ENCODE measurements at regions not wholly inside any gene's neighbourhood (a gene's known extent, or its start where the extent isn't known, plus 50 kb on each side); places are given as distances from the start of the nearest gene placed in this dataset.

DNA sequence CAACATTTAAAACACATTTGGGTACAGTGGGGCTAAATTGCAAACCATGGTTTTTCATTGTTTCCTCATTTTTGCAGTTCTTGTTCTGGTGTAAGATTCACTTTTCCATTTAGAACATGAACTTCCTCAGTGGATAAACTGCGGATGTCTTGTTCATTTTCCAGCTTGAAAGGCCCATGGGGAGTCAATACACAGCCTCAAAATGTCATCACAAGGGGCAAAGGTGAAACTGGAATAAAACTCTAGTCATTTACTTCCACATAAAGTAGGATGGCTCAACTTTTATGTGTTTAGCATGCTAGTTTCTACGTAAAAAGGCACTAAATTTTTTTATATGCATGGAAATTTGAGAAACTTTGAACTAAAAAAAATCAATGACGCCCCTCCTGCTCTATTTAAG is 718.8 kb downstream of the TLR4 start:
- no peak for ATAC-seq

DNA sequence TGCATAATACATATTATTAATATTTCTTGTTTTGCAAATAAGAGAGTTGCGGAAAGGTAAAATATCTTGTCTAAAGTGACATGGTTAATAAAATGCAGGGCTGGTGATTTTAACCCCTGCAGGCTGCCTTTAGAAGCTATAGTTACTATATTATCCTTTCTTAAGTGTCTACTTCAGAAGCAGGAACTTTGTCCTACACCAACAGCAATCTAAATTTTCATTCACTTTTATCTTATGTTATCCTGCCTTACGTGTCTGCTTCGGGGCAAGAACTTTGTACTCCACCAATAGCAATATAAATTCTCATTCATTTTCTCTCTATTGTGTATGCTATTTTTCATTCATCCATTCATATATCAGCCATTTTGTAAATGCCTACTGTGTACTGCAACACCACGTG is 719.5 kb downstream of the TLR4 start:
- ATAC-seq = no peak

GRCh38 chr9:118426772-118427171 is 722.6 kb downstream of the TLR4 start:
- ATAC-seq = no peak

DNA sequence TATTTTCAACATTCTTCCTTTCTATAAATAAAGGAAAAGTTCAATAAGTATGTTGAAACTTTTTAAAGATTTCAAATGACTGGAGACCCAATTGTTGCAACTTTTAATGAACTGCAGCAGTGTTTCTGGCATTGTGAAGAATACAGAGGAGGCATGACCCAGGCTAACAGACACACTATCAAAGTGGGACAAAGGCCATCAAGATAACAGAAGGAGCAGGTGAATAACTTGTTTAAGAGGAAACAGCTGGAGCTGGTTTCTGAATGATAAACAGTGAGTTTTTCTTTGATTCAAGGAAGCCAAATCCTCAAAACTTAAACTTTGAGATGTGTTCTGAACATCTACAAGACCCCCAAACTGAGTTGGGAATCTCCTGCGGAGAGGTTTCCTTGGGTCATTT is 734.6 kb downstream of the TLR4 start:
- no peak for ATAC-seq

DNA sequence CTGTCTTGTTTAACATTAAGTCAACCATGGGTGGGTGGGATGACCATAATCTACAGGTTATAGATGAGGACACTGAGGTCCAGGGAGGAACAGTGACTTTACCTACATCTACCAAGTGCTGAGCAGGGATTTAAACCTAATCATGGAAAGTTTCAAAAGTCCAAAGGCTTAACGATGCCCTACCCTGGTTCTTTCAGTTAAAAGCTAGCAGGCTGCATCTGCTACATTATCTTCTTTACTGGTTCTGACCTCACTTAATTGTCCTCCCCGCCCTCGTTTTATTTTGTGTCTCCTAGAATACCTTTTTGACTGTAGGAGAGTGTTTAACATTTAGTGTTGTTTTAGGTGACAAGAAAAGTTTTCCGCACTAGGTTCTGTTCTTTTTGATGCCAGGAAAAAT is 735.2 kb downstream of the TLR4 start:
- no peak for ATAC-seq

DNA sequence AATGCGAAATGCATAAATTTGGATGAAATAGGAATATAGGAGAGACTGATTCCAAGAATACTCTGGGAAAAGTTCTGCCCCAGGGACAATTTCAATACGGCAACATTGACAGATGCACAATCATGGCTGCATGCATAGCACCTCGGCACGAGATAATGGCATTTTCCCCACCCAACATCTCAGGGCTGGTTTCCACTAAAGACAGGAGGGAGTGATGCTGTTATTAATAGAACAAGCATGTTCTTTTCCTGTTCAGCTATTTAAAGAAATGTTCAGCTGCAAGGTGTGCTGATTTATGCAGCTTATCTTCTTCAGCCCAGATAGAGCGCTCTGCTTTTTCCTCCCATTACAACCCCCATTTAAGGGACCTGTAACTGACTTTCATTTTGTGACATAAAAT is 740.2 kb downstream of the TLR4 start:
- ATAC-seq = no peak

DNA sequence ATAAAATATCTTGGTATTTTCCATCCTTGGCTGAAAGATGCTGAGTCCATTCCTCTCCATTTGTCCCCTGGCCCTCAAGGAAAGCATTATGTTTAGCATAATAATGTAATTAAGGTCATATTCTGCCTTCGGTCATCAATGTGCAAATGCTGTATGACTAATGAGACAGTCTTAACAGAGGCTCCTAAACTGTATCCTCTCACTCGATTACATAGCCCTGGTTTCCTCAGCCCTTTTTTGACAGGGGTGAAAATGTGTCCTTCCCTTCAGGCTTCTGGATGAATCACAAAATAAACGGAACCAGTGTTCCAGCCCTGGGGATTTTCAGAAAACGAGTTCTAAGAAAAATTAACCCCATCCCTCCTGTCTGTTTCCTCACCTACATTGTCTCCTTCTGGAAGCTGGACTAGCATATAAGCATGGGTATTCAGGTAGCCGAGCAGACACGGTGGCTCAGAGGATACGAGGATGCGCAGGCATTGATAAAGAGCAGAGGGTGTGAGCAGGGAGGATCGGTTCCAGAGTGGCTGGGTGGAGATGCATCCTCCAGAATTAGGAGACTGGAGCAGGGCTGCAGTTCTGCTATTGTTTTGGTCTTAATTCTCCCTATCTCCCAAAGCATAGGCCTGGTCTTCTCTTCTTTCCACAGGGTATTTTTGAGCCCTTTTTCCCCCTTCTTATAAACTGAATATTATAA is 742.9 kb downstream of the TLR4 start:
- no peak for ATAC-seq

DNA sequence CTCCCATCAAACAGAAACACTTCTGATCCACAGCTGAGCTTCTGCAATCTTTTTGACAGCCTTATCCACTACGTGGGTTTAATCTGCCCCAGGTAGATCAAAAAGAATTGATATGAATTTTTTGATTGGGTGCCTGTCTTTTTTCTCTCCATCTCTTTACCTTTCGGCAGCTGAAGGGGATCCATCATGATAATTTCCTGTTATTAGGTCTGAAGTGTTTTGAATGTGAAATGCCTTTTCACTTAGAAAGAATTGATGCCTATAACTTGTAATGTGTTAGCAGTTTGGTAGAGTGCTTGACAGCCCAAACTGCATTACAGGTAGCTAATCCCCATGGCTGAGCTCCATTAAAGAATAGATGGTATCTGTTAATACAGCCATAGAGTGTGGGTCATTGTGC is 745.4 kb downstream of the TLR4 start:
- ATAC-seq = no peak

DNA sequence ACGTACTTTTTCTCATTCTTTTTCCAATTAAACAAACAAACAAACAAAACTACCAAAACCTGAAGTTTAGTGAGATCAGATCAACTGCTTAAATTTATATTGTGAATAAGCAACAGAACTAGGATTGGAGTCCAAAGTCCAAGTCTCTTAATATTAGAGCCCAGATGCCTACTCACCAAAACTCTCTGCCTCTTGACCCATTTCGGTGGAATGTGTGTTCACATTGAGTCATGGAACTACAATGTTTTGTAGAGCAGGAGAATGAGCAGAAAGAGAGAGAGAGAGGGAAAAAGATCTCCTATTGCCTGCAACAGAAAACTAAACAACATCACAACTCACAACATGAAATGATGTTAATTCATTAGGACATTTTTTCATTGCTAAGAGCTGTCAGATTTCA is 751.1 kb downstream of the TLR4 start:
- ATAC-seq = no peak

DNA sequence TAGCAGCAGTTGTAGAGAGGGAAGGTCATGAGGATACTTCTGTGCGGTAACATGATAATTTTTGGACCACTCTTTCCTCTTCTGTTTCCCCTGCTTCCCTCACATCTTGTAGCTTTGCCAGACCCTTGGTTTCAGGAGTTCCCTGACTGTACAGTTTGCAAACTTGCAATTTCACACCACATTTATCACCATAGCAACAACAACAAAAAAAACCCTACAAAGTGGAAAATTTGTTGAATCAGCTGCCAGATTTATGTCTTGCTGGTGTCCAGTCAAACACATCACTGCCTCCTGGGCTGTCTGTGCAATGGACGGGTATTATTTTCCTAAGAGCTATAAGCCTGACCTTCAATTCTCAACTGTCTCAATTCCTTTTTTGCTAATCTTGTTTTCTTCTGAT is 751.6 kb downstream of the TLR4 start:
- no peak for ATAC-seq

DNA sequence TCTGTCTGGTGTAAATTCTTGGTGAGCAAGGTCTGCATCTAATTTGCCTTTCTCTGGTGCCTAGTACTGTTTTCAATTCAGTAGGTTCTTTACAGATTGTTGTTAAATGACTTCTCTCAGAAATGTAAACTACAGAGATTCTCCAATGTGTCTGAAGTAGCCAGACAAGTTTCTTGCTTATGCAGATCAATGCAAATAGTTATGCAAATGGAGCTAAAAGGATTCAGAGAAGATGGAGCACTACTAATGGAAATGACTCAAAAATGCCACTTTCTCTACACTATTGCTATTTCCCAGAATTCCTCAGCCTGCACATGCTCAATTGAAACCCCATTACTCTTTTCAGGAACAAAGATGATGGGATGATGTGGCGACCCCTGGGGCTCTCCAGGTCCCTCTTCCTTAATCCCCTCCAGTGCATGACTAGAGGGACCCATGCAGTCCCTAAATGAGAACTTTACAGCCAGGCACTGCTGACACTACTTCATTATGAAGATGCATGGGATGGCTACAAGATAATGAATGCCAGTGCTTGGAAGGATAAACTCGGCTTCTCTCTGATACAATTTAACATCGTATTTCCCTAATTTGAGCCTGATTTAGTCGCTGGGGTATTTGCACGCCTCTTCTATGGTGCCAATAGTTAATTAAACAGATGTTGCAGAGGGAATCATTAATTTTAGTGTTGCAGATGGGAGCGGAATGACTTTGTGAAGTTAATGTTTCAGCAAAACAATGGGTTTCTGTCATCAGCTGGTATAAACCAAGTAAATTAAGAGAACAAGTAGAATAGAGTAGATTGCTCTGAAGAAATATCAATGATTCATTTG is 753.2 kb downstream of the TLR4 start:
- ATAC-seq = no peak

GRCh38 chr9:118459913-118460312 is 755.7 kb downstream of the TLR4 start:
- no peak for ATAC-seq

DNA sequence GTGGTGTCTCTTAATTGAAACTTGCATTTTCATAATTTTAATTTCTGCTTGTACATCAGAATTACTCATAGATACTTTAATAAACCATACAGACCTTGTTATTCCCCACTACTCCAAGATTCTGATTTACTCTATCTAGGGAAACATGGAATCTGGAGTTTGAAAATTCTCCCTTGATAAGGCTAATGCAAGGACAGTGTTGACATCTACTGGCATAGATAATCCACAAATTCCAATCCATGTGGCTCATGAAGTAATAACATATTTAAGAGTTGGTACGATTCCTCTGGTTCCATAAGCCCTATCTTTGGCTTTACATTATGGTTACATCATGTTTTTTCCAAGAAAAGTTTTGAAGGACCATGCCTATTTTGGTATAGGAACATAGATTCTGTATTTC is 759.2 kb downstream of the TLR4 start:
- ATAC-seq = no peak

- no peak for ATAC-seq
These were observed 769.3 kb downstream of the TLR4 start for GRCh38 chr9:118473521-118473920.

GRCh38 chr9:118478752-118479151 is 774.5 kb downstream of the TLR4 start:
- ATAC-seq = no peak

- ATAC-seq = no peak
These were observed 778.1 kb downstream of the TLR4 start for GRCh38 chr9:118482306-118482705.

- no peak for ATAC-seq
These were observed 779.5 kb downstream of the TLR4 start for GRCh38 chr9:118483677-118484076.

- ATAC-seq = no peak
These were observed 799.0 kb downstream of the TLR4 start for GRCh38 chr9:118503236-118503635.

GRCh38 chr9:118510711-118511110 is 806.5 kb downstream of the TLR4 start:
- no peak for ATAC-seq

GRCh38 chr9:118515947-118516346 is 811.7 kb downstream of the TLR4 start:
- no peak for ATAC-seq

GRCh38 chr9:118521261-118521660 is 817.1 kb downstream of the TLR4 start:
- ATAC-seq = no peak

- peak; percentile 80 for ATAC-seq
These were observed 818.2 kb downstream of the TLR4 start for GRCh38 chr9:118522093-118523028.

DNA sequence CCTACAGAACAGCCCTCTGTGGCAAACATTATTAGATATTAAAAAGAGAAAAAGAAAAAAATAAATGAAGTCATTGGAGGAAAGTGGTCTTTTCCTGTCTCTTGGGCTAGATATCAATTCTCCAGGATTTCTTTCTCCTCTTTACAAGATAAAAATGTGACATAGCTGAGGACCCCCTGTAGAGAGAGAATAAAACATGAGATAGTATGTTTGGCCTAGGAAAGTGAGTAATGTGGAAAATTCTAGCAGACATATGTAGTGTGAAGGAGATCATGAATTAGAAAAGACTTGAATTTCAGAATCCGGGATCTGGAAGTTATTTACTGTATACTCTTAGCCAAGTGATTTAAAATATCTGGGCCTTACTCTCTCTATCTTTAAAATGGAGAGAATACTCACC is 823.1 kb downstream of the TLR4 start:
- ATAC-seq = no peak

Measured in esophagus mucosa (tissue), 1 donor.